Smooth muscle cell (in vitro differentiated cells): ENCODE measurements at regions not wholly inside any gene's neighbourhood (a gene's known extent, or its start where the extent isn't known, plus 50 kb on each side); places are given as distances from the start of the nearest gene placed in this dataset.

ENCODE experiments used
- DNase-seq: peaks from one replicate; lab custom pipeline; 2025; ENCODE audit not compliant: unreplicated experiment; lab: John Stamatoyannopoulos, UW
- H2AFZ ChIP-seq: fragments of 200-600 bp; sonication (generic); 2 replicates; pipeline ENCODE4 v1.6.0; 2016; ENCODE audit warnings: antibody characterized with exemption, low read depth, mild to moderate bottlenecking
- H3F3A ChIP-seq: fragments of 200-600 bp; sonication (generic); 2 replicates; pipeline ENCODE4 v1.6.0; 2017; ENCODE audit warnings: antibody characterized with exemption, low read depth
- H3K27ac ChIP-seq: fragments of 200-600 bp; sonication (generic); 2 replicates; pipeline ENCODE4 v1.5.1; 2016; ENCODE audit warnings: low read depth, mild to moderate bottlenecking
- H3K27me3 ChIP-seq: fragments of 200-600 bp; sonication (generic); 2 replicates; pipeline ENCODE4 v1.6.1; 2016; ENCODE audit warnings: low read depth, mild to moderate bottlenecking
- H3K36me3 ChIP-seq: fragments of 200-600 bp; sonication (generic); 2 replicates; pipeline ENCODE4 v1.5.1; 2016; ENCODE audit warnings: low read depth
- H3K4me1 ChIP-seq: fragments of 200-600 bp; sonication (generic); 2 replicates; pipeline ENCODE4 v1.5.1; 2016; ENCODE audit warnings: low read depth
- H3K4me2 ChIP-seq: fragments of 200-600 bp; sonication (generic); 2 replicates; pipeline ENCODE4 v1.6.0; 2016; ENCODE audit warnings: mild to moderate bottlenecking
- H3K4me3 ChIP-seq: fragments of 200-600 bp; sonication (generic); 2 replicates; pipeline ENCODE4 v1.5.1; 2016; ENCODE audit warnings: mild to moderate bottlenecking
- H3K79me2 ChIP-seq: fragments of 200-600 bp; sonication (generic); 2 replicates; pipeline ENCODE4 v1.6.0; 2016; ENCODE audit warnings: low read depth, mild to moderate bottlenecking
- H3K9ac ChIP-seq: fragments of 200-600 bp; sonication (generic); 2 replicates; pipeline ENCODE4 v1.6.0; 2016; ENCODE audit warnings: low read depth
- H3K9me3 ChIP-seq: fragments of 200-600 bp; sonication (generic); replicated peaks from 2 replicates; pipeline ENCODE4 v1.5.1; 2016; ENCODE audit warnings: low read depth
- H4K20me1 ChIP-seq: fragments of 200-600 bp; sonication (generic); 2 replicates; pipeline ENCODE4 v1.6.0; 2016; ENCODE audit warnings: low read depth
- WGBS: methylation state at CpG from one replicate; pipeline ENCODE4 v1.1.7; 2016; ENCODE audit warnings: low lambda C conversion rate; 5-methylcytosine and 5-hydroxymethylcytosine counted together
- TF ChIP-seq, protein P1 (sequence below): fragments of 200-600 bp; sonication (generic); IDR thresholded peaks from 2 replicates; pipeline ENCODE4 v1.5.1; 2017; ENCODE audit warnings: borderline replicate concordance, mild to moderate bottlenecking, antibody characterized with exemption; ENCODE audit not compliant: insufficient read depth, poor library complexity, severe bottlenecking

DNA sequence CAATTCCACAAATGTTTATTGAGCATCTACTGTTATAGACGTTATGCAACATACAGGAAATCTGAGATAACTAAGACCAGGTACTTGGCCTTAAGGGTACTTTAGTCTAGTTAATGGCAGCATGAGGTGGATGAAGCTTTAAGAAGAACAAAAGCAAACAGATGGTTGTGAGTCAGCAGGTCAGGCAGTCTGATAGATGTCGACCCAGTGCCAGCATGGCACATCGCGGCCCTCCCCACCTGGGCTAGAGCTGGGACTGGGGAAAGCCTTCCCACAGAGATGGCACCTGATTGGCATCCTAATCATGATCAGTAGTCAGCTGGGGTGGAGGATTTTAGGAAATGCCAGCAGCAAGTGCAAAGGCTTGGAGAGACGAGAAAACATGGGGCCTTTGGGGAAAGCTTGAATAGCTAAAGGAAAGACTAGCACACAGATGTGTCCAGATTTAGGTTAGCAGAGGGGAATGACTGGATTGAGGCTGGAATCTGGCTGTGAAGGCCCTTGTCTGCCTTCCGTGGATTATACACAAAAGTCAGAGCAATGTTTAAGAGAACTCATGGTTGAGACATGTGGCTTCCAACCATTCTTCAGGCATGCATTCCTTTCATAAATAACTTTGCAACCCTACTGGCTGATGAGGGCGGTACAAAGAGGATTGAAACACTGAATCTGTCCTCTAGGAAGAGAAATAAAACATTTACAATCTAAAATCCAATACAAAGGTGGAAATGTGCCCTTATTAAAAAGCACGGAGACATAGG is 395.4 kb upstream of the WWC1 start:
- Histone ChIP-seq H3K79me2 (no peaks in the 10 kb centered on the region), H3K4me2 (no peak overlapping the region), H3F3A (no peaks in the 10 kb centered on the region), H4K20me1 (no peaks in the 10 kb centered on the region), H3K9me3 (no peaks in the 10 kb centered on the region), H3K4me3 (no peak overlapping the region), H3K27me3 (no peaks in the 10 kb centered on the region), H3K9ac (no peak overlapping the region), H3K4me1 (peaks cover 3% of the 10 kb centered on the region), H3K36me3 (no peaks in the 10 kb centered on the region), H3K27ac (no peak overlapping the region), H2AFZ (no peak overlapping the region)
- DNase-seq: no peak
- TF ChIP-seq, protein P1, sequence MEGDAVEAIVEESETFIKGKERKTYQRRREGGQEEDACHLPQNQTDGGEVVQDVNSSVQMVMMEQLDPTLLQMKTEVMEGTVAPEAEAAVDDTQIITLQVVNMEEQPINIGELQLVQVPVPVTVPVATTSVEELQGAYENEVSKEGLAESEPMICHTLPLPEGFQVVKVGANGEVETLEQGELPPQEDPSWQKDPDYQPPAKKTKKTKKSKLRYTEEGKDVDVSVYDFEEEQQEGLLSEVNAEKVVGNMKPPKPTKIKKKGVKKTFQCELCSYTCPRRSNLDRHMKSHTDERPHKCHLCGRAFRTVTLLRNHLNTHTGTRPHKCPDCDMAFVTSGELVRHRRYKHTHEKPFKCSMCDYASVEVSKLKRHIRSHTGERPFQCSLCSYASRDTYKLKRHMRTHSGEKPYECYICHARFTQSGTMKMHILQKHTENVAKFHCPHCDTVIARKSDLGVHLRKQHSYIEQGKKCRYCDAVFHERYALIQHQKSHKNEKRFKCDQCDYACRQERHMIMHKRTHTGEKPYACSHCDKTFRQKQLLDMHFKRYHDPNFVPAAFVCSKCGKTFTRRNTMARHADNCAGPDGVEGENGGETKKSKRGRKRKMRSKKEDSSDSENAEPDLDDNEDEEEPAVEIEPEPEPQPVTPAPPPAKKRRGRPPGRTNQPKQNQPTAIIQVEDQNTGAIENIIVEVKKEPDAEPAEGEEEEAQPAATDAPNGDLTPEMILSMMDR: no peak
- 86% methylated on average over 8 of the region's 8 CpGs for WGBS

DNA sequence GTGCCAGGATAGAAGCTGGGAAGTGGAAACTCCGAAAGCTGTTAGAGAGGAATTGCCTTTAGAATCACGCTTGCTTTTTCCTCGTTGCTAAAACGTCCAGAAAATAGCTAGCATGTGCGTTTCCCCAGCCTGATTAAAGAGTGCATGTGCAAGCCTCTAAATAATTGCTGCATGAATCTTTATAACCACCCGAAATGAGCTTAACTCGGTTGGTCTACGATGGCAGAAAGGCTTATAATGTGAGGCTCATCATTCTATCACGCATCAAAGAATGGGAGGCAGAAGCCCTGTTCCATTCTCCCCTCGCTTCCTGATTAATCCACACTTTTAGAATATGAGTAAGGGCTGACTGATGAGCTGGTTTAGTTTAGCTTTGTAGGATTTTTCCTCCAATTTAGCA is 394.6 kb upstream of the WWC1 start:
- Histone ChIP-seq H3K4me2 (no peak overlapping the region), H2AFZ (no peak overlapping the region), H3K4me1 (peaks cover 3% of the 10 kb centered on the region), H3K79me2 (no peaks in the 10 kb centered on the region), H3K27me3 (no peaks in the 10 kb centered on the region), H3K27ac (no peak overlapping the region), H3K36me3 (no peaks in the 10 kb centered on the region), H3K9ac (no peak overlapping the region), H4K20me1 (no peaks in the 10 kb centered on the region), H3K4me3 (no peak overlapping the region), H3F3A (no peaks in the 10 kb centered on the region), H3K9me3 (no peaks in the 10 kb centered on the region)
- DNase-seq: no peak
- WGBS: 95% methylated on average over 10 of the region's 10 CpGs
- TF ChIP-seq, protein P1: no peak

DNA sequence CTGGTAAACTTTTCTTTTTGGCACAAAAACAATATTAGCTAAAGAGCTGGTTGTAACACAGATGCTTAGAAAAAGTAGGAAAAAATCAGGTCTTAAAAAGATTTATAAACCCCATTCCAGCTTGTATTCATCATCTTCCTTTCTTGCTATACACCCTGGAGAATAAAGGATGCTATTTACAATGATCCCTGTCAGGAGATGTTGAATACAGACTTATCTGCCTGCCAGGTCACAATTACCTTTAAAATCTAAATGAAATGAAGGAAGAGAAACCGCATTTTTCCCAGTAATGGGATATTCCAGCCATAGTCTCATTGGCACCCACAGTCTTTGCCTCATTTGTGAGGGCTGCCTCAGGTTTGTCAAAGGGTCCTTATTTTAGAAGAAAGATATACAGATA is 394.1 kb upstream of the WWC1 start:
- Histone ChIP-seq H3K9me3 (no peaks in the 10 kb centered on the region), H3K79me2 (no peaks in the 10 kb centered on the region), H3F3A (no peaks in the 10 kb centered on the region), H3K27ac (no peak overlapping the region), H3K36me3 (no peaks in the 10 kb centered on the region), H3K4me1 (peaks cover 8% of the 10 kb centered on the region), H3K4me3 (no peak overlapping the region), H3K4me2 (no peak overlapping the region), H3K9ac (no peak overlapping the region), H2AFZ (no peak overlapping the region), H3K27me3 (no peaks in the 10 kb centered on the region), H4K20me1 (no peaks in the 10 kb centered on the region)
- no peak for DNase-seq
- WGBS: 97% methylated on average over 1 of the region's 1 CpG
- TF ChIP-seq, protein P1: no peak

DNA sequence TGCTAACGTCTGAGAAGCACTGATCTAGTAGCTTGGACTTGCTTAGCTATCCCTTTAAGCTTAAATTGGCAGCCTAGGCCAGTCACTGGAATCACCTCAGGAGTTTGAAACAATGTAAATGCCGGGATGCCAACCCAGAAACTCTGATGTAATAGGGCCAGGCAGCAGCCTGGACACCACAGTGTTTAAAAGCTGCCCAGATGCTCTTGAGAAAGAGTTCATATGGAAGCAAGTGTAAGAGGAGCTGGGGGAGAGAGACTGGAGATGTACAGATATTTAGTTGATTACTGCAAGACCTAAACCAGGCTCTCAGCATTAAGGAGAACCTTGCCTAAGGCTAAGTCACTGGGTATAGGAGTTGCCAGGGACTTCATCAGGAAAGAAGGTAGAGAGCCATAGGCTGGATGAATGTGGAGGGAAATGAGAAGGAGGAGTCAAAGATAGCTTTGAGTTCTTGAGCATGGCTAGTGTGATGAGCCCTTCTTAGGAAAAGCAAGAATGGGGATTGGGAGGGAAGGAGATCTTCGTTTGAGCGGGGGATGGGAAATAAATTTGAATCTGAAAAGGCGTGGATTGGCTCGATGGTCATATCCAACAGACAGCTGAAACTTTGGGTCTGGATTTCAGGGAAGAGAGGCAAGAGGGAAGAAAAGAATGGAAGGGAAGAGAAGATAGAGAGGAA is 392.9 kb upstream of the WWC1 start:
- WGBS: 80% methylated on average over 6 of the region's 6 CpGs
- Histone ChIP-seq H3F3A (no peaks in the 10 kb centered on the region), H3K9me3 (no peaks in the 10 kb centered on the region), H3K27me3 (no peaks in the 10 kb centered on the region), H3K36me3 (no peaks in the 10 kb centered on the region), H3K79me2 (no peaks in the 10 kb centered on the region), H2AFZ (no peak overlapping the region), H3K27ac (no peak overlapping the region), H3K4me2 (no peak overlapping the region), H3K4me1 (peaks cover 9% of the 10 kb centered on the region), H4K20me1 (no peaks in the 10 kb centered on the region), H3K9ac (no peak overlapping the region), H3K4me3 (no peak overlapping the region)
- TF ChIP-seq, protein P1: no peak
- no peak for DNase-seq
